A673 (cell line): ENCODE measurements at regions not wholly inside any gene's neighbourhood (a gene's known extent, or its start where the extent isn't known, plus 50 kb on each side); places are given as distances from the start of the nearest gene placed in this dataset.

ENCODE experiments used
- CTCF ChIP-seq: fragments of 300-800, 200-600 bp; sonication (generic); conservative IDR thresholded peaks from 2 replicates; pipeline ENCODE4 v1.5.1; 2017; ENCODE audit warnings: low read depth, mild to moderate bottlenecking, antibody characterized with exemption, low read length, moderate library complexity, mixed read lengths
- EZH2 ChIP-seq: fragments of 200-600 bp; sonication (generic); IDR thresholded peaks from 2 replicates; pipeline ENCODE4 v1.6.1; 2017; ENCODE audit warnings: borderline replicate concordance, low read depth, mild to moderate bottlenecking, mixed read lengths, antibody characterized with exemption, low read length; ENCODE audit not compliant: poor library complexity, severe bottlenecking

- TF ChIP-seq EZH2 (no peak), CTCF (no peak)
These were observed 706.4 kb downstream of the LRRIQ3 start for GRCh38 chr1:73491621-73492020.
